Renal pelvis (tissue), 1 donor: ENCODE measurements at regions not wholly inside any gene's neighbourhood (a gene's known extent, or its start where the extent isn't known, plus 50 kb on each side); places are given as distances from the start of the nearest gene placed in this dataset.

Source experiments
- DNase-seq: peaks from one replicate; pipeline ENCODE4 v3.0.0-alpha.2; 2013

DNA sequence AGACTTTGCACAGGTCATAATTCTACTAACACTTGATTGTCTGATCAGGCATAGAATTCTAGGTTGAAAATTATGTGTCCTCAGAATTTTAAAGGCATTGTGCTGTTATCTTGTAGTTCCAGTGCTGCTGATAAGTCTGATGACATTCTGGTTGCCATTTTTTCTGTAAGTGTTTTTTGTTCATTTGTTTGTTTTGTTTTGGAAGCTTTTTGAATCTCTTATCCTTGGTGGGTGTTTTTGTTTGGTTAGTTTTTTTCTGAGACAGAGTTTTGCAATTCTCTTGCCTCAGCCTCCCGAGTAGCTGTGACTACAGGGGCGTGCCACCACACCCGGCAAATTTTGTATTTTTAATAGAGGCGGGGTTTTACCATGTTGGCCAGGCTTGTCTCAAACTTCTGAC is 178.9 kb downstream of the CCDC71L start:
- no peak for DNase-seq

DNA sequence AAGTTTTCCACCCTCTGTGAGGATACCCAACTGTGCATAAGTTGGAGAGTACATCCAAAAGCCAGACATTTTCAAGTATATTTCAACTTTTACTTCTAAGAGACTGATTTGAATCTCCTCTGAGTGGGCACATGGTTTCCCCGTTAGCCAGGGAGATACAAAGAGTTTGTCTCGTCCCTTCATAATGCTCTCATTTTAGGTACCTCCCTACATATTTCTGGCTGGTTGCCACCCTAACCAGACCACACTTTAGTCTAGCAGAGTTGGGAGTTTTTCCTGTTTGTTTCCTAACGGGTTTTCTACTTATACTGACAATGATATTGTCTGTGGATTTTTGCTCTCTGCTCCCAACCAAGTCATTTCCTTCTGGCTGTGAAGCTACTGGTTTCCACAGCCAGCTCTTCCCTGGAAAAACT is 180.3 kb downstream of the CCDC71L start:
- no peak for DNase-seq

DNA sequence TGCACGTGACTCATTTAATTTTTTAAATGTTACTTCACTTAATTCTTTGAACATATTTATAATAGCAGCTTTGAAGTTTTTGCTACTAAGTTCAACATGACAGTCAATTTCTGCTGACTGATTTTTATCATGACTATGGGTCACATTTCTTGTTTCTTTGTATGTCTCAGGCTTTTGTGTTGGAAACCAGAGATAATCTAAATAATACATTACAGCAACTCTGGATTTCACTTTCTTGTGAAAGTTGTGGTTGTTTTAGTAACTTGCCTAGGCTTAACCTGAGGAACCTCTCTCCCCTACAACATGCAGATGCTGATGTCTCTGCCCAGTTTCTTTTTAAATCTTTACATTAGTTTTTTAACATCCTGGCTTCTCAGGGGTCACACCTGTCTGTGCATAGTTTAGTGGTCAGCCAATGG is 180.8 kb downstream of the CCDC71L start:
- no peak for DNase-seq

DNA sequence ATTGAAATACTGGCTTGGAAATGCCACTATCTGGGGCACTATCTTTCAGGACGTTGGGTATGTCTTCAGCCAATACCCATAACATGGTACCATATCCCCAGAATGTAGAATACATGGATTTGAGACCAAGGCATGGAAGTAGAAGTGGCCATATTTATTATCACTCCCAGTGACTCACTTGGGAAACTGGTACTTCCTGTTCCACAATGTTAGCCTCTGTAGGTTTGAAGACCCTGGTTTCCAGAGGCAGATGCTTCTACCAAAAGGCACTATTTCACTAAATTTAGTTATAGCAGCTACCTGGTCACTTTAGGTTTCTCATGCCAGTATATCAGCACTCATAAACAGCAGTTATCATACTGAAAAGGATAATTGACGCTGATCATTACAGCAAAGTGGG is 184.2 kb downstream of the CCDC71L start:
- DNase-seq: no peak

DNA sequence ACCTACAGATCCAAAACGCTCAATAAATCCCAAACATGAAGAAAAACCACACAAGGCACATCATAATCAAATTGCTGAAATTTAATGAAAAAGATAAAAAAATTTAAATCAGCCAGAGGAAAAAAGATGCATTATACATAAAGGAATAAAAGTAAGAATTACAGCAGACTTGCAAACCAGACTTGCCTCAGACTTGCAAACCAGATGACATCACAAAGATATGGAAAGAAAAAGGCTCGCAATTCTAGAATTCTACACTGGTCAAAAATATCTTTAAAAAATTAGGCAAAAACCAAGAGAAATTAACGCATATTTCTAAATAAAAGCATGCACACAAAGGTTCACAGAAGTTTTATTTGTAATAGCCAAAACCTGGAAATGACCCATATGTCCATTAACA is 188.0 kb upstream of the NAMPT start:
- no peak for DNase-seq

DNA sequence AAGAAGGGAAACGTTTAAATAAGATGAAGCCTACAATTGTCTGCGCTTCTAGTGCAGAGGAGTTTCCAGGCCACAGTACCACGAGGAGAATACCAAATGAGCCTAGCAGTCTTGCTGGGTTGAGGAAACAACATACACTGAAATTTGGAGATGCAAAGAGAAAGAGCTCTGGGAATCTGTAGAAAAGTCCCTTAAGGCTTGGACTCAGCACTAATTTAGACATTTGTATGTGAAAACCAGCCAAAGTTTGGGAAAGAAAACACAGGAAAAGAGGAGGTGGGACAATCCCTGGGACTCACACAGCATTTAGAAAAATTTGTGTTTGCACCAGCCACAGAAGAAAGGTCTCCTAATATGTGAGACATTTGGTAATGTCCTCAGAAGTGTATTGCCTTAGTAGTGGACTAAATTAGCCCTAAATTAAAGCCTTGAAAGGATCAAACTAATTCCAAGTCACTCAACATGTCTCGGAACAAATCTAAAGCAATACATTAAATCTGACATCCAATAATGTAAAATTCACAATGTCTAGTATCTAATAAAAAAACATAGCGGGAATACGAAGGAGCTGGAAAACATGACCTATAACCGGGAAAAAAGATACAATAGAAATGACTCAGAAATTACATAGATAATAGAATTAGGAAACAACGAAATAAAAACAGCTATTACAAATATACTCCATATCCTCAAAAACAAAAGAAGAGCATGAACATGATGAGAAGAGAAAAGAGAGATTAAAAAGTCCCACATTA is 187.1 kb upstream of the NAMPT start:
- no peak for DNase-seq

DNA sequence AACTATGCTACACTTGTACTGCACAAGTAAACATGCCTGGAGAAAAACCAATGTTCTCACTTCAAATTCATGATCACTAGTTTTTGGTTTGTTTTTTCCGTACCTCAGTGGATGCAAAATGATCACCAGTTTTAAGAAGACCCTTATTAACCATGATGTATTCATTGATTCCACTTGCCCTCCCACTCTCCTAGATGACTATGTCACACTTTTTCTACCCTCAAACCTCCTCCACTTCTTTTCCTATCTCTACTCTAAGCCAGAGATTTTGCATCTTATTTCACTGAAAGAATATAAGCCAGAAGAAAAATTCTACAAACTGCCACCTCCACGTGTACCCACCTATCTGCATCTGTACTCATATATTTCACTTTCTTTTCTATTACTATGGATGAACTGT is 186.2 kb upstream of the NAMPT start:
- DNase-seq: no peak

DNA sequence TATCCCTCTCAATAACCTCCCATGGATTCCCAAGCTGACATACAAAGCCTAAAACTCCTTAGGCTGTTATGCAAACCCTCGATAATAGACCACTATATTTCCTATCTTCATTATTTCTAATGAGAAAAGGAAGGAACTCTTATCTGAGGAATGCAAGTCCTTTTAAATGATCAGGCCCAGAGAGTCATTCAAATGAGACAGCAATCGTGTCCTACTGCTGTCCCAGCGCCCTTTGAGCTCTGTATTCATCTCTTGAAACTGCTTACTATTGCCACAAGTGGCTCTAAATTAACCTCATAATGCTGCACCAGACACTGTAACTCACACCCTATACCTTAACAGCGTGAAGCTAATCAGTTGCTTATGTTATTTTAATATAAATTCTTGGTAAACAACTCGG is 182.1 kb upstream of the NAMPT start:
- DNase-seq: no peak

DNA sequence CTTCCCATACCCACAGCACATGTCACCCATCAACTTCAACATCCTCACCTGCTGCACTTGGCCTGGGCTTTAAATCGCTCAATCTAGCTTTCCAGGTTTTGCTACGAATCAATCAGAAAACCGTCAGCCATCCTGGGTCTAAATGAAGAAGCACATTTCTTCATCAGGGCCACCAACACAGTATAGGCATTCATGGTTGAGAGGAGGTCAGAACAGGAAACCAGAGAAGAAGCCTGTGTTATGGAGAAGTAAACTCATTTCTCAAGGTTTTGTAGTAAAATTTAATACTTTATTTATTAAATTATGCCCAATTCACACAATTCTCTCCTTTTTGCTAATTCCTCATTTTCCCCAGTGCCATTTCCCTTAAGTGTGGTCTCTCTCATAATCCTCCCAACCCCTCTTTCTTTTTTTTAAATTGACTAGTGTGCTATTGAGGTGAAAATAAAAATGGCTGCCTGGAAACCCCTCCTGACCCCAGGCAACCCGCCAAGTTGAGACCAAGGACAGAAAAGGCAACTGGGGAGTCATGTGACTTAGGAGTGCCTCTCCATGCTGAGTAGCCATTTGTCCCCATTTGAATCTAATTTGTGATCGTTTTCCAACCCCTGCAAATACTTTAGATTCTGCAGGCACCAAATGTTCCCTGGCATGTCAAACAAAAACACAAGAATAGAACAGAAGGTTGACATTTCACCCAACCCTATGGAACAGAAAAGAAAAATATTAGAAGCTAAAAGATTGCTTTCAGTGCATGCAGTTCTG is 181.1 kb upstream of the NAMPT start:
- no peak for DNase-seq

DNA sequence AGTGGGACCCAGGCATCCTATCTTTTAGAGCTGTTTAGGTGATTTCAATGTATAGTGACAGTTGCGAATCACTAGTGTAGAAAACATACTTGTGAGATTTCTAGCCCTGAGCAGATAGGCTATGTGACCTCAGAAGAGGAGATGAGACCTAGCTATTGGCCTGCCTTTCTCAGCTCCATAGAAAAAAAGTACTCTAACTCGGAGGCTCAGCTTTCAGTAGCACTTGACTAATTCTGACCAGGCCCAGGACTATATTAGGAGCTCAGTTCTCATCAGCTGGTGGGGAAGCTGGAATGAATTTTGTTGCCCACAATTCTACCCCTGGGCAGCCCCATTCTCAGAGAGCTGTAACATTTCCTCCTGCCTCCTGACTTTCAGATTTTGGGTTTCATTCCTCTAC is 179.9 kb upstream of the NAMPT start:
- no peak for DNase-seq

DNA sequence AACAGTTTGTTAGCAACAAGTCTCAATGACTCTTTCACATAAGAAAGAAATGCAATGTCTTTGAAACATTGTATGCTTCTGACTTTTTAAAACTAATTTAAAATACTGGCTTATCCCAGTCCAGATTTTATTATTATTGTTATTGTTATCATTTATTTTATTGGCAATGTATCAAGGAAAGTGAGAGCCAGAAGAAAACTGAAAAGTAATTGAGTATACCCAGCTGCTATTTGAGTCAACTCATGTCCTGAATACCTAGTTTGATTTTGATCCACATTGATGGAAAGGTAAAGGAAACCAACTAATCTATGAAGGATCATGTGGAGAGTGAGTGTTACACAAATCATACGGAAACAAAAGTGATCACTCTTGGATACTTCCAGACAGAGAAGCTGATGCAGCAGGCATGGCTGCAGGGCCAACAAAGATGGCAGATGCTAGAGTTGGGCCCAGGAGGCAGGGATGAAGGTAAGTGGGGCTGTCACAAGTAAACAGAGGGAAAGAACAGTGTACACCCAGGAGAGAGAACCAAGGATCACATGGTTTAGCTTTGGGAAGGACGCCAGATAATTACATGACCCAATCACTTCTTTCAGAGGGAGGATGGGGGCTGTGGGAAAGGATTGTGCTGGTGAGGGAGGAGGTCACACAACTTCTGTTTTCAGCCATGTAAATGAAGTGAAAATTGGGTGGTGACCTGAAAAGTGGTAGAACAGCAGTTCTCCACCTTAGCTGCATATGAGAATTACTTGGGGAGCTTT is 179.2 kb upstream of the NAMPT start:
- DNase-seq: no peak

DNA sequence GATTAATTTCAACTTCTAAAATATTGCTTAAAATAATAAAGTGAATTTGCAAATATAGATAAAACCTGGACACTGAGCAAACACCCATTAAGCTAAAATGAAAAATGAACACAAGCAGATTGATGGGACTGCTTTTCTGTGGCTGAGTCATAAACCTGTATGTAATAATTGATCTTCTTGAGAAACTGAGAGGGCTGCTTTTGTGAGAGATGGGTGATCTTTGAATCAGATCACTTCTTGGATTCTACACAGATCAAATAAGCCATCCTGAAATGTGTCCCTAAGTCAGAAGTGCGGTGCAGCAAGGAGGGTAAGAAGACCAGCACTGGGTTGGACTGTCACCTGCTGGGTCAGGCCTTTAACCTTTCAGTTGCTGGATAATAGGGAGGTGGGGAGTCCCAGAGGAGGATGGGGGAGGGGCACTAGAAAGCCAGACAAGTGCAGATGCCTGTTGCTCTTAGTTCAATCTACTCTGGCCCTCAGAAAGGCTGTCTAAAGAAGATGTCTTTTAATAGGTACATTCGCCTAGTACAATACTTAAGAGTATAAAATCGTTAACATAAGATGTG is 178.2 kb upstream of the NAMPT start:
- no peak for DNase-seq

DNA sequence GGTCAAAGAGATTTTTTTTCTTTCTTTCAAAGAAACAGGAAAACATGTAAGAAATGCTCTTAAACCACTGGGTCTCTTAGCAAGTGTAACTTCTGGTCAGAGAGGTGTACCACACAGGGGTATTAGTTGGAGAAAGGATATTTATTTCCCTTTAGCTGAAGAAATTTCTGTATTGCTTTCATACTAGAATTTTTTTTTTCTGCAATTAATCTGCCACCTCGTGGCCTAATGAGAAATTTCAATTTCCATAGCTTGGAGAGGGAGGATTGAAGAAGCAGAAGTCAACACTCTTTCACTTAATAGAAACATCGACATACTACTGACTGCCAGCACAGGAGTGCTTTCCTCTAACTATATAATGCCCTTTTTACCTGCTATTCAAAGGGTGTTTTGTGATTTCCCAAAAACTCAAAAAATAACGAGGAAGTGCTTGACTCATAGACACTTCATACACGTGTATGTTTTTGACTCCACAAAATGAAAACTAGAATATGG is 177.6 kb upstream of the NAMPT start:
- DNase-seq: no peak

DNA sequence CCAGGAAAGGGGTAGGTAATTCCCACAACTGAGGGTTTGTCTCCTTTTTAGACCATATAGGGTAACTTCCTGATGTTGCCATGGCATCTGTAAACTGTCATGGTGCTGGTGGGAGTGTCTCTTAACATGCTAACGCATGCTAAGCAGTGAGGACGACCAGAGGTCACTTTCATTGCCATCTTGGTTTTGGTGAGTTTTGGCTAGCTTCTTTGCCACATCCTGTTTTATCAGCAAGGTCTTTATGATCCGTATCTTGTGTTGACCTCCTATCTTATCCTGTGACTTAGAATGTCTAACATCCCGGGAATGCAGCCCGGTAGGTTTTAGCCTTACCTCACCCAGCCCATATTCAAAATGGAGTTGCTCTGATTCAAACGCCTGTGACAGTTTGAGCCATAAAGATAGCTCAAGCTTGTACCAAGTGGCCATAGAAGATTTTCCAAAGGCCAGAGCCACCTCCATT is 176.0 kb upstream of the NAMPT start:
- DNase-seq: no peak

DNA sequence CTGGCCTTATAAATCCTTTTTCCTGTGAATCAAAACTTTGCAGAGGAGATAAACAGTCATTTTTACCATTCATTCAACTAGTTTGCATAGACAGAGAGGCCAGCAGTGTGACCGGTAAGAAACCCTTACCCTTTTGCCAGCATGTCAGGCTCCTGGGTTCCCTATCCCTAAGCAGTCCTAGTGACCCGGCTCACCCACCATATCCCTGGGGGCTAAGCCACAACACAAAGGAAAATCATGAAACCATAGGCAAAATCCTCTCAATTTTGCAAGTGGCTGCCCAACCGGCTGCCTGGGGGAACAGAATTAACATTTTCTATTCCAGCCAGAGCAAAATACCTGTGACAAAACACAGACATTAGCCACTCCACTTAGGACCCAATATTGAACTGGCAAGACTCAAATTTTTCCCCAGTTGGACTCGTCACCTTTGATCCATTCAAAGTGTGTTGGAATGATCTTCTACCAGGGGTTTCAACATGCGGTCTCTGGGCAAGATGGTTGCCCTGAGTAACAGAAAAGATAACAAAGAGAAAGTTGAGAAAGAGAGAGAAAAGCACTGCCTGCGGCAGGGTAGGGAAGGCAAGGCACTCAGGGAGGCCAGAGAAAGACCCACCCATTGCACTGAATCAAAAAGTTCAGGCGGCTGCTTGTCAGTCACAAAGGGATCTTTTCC is 174.8 kb upstream of the NAMPT start:
- no peak for DNase-seq

DNA sequence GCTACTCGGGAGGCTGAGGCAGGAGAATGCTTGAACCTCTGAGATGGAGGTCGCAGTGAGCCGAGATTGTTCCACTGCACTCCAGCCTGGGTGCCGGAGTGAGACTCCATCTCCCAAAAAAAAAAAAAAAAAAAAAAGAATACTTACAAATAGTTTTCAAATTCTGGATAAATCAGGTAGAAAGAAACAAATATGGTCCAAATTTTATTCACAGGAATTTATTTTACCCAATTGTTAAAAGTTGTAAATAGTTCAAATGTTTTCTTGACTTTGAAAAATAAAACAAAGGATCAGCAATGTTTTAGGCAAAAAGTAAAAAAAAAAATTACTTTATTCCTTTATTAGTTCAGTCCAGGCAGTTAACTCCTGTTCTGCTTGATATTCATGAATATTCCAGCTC is 172.9 kb upstream of the NAMPT start:
- no peak for DNase-seq

DNA sequence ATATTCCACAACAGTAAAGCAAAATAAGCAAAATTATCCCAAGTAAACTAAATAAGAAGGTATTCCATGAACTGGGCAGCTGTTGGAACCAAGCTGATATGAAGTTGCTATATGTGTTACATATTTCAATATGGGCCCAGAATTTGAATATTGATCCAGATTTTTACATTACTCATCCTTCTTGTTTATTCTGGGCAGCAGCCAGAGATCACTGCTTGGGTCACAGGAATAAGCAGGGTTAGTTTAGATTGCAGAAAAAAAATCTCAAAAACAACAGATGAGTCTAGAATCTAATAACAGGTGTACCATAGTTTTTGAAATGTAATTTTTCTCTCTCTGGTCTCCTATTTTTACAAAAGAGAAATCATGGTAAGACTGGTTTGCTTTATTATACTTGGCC is 171.5 kb upstream of the NAMPT start:
- no peak for DNase-seq

DNA sequence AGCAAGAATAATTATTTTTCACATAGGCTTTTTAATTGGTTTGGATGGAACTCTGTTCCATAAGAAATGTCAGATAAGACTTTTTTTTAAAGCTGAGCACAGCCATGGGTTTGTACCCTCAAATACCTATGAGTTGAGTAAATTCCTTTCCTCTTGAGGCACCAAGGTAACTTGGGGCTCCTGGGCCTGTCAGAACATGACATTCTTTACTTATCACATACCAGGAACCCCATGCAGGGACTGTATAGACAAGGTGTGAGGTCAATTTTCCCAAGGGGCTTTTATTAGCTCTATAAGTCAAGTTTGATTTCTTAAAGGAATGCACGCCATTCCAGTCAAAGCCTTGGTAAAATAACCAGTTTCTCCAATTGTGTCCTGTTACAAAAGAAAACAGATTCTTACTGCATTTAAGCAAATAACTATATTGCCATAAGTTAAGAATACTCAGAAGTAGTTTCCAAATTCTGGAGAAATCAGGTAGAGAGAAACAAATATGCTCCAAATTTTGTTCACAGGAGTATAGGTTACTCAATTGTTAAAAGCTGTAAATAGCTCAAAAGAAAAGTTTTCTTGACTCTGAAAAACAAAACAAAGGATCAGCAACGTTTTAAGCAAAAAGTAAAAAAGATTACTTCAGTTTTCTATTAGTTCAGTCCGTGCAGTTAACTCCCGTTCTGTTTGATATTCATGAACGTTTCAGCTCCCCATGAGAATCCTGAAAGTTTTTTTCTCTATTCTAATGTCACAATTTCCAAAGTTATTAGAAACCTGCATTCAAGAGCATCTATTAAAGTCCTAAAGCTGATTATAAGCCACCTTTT is 167.5 kb upstream of the NAMPT start:
- DNase-seq: no peak

DNA sequence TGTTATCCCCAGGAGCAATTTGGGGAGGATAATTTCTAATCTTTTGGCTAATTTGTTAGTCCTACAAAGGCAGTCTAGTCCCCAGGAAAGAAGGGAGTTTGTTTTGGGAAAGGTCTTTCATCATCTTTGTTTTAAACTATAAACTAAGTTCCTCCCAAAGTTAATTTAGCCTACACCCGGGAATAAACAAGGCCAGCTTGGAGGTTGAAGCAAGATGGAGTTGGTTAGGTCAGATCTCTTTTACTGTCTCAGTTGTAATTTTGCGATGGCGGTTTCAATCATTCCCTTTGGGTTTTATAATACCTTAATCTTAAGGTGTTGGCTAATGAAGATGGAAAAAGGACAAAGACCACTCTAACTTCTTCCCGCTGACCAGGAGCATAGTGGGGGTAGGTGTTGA is 166.4 kb upstream of the NAMPT start:
- no peak for DNase-seq

DNA sequence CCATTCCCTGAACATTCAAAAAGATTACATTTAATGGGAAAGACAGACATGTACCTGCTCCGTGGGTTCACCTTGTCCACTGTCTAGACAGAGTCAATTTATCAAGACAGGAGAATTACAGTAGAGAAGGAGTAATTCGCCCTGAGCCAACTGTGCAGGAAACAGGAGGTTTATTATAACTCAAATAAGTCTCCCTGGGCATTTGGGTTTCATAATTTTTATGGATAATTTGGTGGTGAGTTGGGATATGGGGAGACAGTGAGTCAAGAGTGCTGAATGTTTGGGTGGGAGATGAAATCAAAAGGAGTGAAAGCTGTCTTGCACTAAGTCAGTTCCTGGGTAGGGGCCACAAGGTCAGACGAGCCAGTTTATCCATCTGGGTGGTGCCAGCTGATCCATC is 165.9 kb upstream of the NAMPT start:
- no peak for DNase-seq
